ENCODE measurements at regions not wholly inside any gene's neighbourhood (a gene's known extent, or its start where the extent isn't known, plus 50 kb on each side); places are given as distances from the start of the nearest gene placed in this dataset.
A peak's percentile ranks its signal among the peaks of the same experiment; 100 is the strongest.

GRCh38 chr5:91280362-91281269 lies 102.5 kb downstream of the ARRDC3 start:
- no peaks in the 10 kb centered on the region for H3K27me3 ChIP-seq (ENCODE audit: control insufficient read depth, insufficient read depth, low read length)
- H3K36me3 ChIP-seq (ENCODE audit: control insufficient read depth, insufficient read depth, low read length): no peaks in the 10 kb centered on the region
- peak overlapping the region; percentile 42 for H3K4me3 ChIP-seq (ENCODE audit: low read depth, low read length)
- peak; percentile 96 for DNase-seq (ENCODE audit: low read depth)
- no peak for TF ChIP-seq CTCF (IDR thresholded peaks at IDR 0.05; ENCODE audit: insufficient read depth, low read length, poor library complexity, severe bottlenecking)

- no peaks in the 10 kb centered on the region for H3K36me3 ChIP-seq (ENCODE audit: control insufficient read depth, insufficient read depth, low read length)
- H3K4me3 ChIP-seq (ENCODE audit: low read depth, low read length): no peak overlapping the region
- no peaks in the 10 kb centered on the region for H3K27me3 ChIP-seq (ENCODE audit: control insufficient read depth, insufficient read depth, low read length)
- TF ChIP-seq CTCF (IDR thresholded peaks at IDR 0.05; ENCODE audit: insufficient read depth, low read length, poor library complexity, severe bottlenecking): no peak
- DNase-seq (ENCODE audit: low read depth): no peak
Measured at GRCh38 chr5:91277840-91278239, 105.3 kb downstream of the ARRDC3 start.

GRCh38 chr5:91277093-91277626 lies 106.0 kb downstream of the ARRDC3 start:
- TF ChIP-seq CTCF (IDR thresholded peaks at IDR 0.05; ENCODE audit: insufficient read depth, low read length, poor library complexity, severe bottlenecking): no peak
- Histone ChIP-seq H3K27me3 (ENCODE audit: control insufficient read depth, insufficient read depth, low read length) (no peaks in the 10 kb centered on the region), H3K4me3 (ENCODE audit: low read depth, low read length) (no peak overlapping the region), H3K36me3 (ENCODE audit: control insufficient read depth, insufficient read depth, low read length) (no peaks in the 10 kb centered on the region)
- no peak for DNase-seq (ENCODE audit: low read depth)

- Histone ChIP-seq H3K36me3 (ENCODE audit: control insufficient read depth, insufficient read depth, low read length) (no peaks in the 10 kb centered on the region), H3K27me3 (ENCODE audit: control insufficient read depth, insufficient read depth, low read length) (no peaks in the 10 kb centered on the region), H3K4me3 (ENCODE audit: low read depth, low read length) (no peak overlapping the region)
- TF ChIP-seq CTCF (IDR thresholded peaks at IDR 0.05; ENCODE audit: insufficient read depth, low read length, poor library complexity, severe bottlenecking): no peak
- DNase-seq (ENCODE audit: low read depth): no peak
Measured at GRCh38 chr5:91272858-91273257, 110.3 kb downstream of the ARRDC3 start.

- DNase-seq (ENCODE audit: low read depth): no peak
- H3K36me3 ChIP-seq (ENCODE audit: control insufficient read depth, insufficient read depth, low read length): no peaks in the 10 kb centered on the region
- no peak overlapping the region for H3K4me3 ChIP-seq (ENCODE audit: low read depth, low read length)
- no peaks in the 10 kb centered on the region for H3K27me3 ChIP-seq (ENCODE audit: control insufficient read depth, insufficient read depth, low read length)
- TF ChIP-seq CTCF (IDR thresholded peaks at IDR 0.05; ENCODE audit: insufficient read depth, low read length, poor library complexity, severe bottlenecking): no peak
Measured at GRCh38 chr5:91271999-91272398, 111.1 kb downstream of the ARRDC3 start.

Measured in kidney epithelial cell (primary cell).